ENCODE measurements at regions not wholly inside any gene's neighbourhood (a gene's known extent, or its start where the extent isn't known, plus 50 kb on each side); places are given as distances from the start of the nearest gene placed in this dataset.
"Not testable (repeated sequence)": the region's sequence is repeated elsewhere in the genome, so short reads cannot be mapped to it uniquely, and the experiment has no call there.

DNA sequence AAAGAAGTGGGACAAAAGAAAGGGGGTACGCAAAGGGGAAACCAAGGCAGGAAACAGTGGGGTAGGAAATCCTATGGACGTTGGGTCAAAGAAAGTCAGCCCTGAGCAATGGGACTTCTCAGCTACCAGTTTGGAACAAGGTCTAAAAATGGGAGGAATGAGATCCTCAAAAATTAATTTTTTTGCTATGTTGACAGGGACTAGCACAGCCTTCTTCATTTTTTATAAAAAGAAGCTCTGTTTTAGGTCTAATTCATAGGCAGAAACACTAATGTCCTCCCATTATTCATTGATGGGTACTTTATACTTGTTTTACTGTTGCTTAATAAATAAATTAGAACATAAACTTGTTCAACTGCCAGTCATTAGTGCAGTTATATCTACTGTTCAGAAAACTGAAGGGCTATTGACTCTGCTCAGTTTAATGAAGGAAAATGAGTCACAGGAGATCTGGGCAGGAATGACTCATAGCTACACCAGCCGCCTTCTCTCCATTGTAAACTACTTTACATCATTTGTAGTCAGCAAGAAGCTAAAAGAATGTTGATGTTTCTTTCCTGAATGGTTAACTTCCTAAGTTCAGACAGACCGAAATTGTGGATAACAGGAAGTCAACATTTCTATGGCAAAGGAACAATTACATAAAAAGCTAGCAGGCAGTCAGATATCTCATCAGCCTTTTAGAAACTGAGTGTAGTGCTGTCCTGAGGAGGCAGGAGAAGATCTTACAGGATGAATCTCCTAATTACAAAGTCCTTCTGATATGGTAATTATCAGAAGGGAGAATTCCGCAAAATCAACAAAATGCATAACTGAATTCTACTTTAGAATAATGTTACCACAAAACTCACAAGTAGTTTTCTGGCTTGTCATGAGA is 356.4 kb upstream of the PKN2 start:
- DNase-seq (no peak), ATAC-seq (peak; percentile 66)
- intact Hi-C loops (cut with DNase I, micrococcal nuclease) = no loop called here

DNA sequence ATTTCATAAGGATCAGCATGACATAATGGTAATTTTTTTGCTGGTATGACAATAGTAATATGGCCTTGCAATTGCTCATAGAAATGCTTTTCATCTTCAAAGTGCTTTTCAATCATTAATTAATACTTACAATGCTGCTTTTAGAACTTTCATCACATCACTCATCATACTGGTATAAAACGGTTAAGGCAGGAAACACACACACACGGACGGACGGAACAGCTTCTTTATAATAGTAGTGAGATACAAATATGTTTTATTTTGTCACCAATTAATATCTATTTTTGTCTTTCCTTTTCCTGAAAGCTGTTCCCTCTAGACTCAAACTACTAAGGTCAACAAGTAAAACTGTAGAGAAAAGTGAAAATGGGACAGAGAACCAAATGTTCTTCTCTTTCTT is 353.9 kb upstream of the PKN2 start:
- intact Hi-C loops (cut with DNase I, micrococcal nuclease) = no loop called here
- no peak for ATAC-seq
- DNase-seq = no peak

DNA sequence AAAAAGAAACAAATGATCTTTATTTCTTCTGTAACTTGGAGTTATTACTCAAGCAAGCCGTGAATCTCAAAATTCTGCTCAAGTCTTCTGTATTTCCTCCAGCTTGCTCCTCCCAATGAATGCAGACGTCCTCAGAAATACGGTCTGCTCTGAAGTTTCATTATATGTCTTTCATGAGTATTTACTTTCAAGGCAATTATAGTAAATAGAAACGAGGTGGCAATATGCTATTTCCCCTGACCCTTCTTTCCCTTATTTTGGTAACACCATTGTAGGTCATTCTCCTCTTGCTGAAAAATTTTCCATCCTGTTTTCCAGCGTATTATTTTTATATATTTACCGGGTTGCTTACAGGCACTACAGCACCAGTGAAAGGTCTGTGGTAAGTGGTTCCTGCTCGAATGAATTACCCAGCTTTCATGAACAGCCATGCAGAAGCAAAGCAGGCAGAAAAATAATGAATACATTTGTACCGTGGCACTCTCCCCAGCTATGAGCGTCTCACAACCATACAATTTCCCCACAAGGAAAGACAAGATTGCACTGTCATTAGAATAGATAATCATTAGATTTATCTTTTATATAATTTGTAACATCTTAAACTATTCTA is 350.9 kb upstream of the PKN2 start:
- DNase-seq (no peak), ATAC-seq (no peak)

DNA sequence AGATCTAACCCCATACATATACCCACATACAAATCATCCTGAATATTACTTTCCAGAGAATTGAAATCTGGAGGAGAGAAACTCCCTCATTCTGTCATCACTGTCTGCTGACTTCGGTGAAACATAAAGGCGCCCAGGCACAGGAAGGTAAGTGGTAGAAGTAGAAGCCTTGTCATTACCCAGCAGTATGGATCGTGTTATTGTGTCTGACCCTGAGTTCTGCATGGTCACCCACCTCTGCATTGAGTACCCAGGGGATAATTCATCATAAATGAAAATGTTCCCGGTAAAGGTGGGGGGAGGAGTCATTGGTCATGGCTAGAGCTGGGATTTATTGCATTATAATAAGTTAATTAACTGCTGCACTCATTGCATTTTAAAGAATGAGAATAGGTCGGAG is 342.6 kb upstream of the PKN2 start:
- no peak for ATAC-seq
- intact Hi-C loops (cut with DNase I, micrococcal nuclease) = no loop called here
- DNase-seq = no peak

More for the DNA sequence above, 350.9 kb upstream of the PKN2 start:
- intact Hi-C loops (cut with DNase I, micrococcal nuclease) = no loop called here

DNA sequence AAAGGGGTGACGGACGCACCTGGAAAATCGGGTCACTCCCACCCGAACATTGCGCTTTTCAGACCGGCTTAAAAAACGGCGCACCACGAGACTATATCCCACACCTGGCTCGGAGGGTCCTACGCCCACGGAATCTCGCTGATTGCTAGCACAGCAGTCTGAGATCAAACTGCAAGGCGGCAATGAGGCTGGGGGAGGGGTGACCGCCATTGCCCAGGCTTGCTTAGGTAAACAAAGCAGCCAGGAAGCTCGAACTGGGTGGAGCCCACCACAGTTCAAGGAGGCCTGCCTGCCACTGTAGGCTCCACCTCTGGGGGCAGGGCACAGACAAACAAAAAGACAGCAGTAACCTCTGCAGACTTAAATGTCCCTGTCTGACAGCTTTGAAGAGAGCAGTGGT is 342.0 kb upstream of the PKN2 start:
- intact Hi-C loops (cut with DNase I, micrococcal nuclease); ATAC-seq; DNase-seq: not testable (repeated sequence)

DNA sequence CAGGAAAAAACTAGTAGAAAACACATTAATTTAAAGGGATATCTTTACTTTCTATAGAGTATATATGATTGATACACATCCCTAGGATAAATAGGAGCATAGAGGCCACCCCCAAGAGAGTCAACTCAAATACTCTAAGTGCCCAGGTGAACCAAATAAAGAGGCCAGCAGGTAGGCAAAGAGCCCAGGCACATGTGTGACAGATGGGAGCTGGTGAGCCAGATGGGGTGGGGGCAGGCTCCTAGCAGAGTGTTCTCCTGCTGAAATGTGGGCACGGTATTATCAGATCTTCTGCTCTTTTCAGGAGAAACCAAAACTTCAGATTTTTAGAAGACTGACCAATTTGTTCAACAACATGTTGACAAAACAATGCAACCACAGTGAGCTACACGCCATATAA is 333.4 kb upstream of the PKN2 start:
- ATAC-seq = no peak
- DNase-seq = no peak
- intact Hi-C loops (cut with DNase I, micrococcal nuclease) = no loop called here

DNA sequence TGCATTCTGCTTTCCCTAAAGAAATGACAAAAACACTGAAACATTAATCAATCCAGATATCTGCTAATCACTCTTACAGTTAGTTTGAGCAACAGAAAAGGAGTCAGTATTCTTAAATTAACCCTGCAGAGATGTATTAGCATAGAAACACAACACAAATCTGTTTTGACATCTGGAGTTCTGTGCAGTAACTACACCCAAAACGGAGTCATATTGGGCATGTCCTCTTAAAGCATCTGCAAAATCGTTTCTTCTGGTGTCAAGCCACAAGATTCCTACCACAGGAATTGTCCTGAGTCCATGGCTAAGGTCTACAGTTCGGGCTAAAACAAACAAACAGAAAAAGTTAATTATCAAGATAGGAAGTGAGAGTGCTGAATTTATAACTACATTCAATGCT is 332.1 kb upstream of the PKN2 start:
- DNase-seq (no peak), ATAC-seq (no peak)
- intact Hi-C loops (cut with DNase I, micrococcal nuclease) = no loop called here

DNA sequence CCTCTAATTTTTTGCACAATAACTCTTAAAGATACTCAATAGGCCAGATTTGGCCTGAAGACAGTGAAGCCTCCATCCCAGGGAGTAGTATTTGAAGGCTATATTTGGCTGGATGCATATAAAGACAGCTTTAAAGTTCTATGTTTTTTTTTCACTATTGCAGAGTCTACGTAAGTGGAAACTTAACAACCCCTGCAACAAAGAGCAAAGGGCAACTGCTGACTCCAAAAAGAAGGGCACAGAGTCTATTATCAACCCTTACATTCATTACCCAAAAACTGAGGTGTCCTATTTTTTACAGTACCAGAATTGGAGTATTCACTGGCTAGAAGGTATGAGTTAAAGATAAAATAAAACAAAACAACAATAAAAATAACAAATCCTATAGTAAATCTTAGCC is 329.8 kb upstream of the PKN2 start:
- no peak for DNase-seq
- no peak for ATAC-seq
- intact Hi-C loops (cut with DNase I, micrococcal nuclease) = no loop called here

DNA sequence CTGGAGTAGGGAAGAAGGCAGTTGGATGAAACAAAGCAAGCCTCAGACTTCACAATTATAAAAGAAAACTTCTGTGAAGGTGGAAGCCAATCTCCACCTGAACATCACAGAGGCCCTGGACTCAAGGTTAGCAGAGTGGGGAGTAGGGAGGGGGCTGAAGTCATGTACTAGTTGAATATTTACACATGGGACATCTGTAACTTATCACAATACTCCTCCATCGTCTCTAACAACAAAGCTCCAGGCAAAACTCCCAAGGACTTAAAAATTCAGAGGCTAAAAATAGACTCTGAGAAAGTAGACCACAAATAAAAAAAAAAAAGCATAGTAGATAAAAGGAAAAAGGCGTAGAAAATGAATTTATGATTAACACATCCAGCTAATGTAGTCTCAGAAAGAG is 326.3 kb upstream of the PKN2 start:
- ATAC-seq (no peak), DNase-seq (no peak)
- intact Hi-C loops (cut with DNase I, micrococcal nuclease) = no loop called here

DNA sequence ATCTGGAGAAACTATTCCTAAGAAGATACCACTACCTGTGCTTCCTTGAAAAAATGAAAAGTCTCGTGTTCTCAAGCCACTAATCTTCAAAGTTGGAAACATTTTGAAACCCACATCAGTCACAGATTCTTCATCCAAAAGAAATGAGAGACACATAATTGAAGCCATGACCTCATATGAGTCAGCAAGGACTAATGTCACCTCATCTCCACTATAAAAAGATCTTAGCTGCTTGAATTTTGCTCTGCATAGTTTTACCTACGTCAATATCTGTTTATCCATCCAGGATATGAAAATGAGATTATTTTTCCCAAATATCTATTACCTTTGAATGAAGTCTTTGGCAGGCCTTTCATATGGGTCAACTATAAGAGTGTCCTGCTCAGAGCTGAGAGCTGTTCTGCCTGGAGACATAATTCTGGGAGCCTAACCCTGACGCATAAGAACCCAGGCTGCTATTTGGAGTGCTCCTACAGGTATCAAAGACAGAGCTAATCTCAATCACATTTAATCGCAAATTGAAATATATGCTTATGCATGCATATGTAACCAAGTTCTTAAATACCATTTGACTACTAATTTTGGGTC is 312.5 kb upstream of the PKN2 start:
- ATAC-seq (no peak), DNase-seq (no peak)
- intact Hi-C loops (cut with DNase I, micrococcal nuclease) = no loop called here

DNA sequence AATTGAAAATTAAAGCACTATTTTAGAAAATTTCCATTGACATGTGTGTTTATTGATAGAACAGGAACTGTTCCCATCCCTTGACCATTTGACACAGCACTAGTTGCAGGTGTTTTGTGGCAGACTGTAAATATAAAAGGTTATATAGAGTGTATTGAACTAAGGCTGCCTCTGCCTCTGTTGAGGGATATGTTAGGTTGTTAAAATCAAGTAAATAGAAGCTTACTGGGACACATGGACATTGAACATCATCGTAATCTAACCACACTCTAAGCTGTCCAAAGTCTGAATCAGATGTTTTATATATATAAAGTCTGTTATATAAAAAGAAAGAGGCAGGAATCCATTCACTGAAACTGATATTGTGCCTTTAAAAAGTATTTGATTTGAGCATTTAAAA is 308.1 kb upstream of the PKN2 start:
- ATAC-seq = peak; percentile 64
- intact Hi-C loops (cut with DNase I, micrococcal nuclease) = no loop called here
- DNase-seq = no peak

DNA sequence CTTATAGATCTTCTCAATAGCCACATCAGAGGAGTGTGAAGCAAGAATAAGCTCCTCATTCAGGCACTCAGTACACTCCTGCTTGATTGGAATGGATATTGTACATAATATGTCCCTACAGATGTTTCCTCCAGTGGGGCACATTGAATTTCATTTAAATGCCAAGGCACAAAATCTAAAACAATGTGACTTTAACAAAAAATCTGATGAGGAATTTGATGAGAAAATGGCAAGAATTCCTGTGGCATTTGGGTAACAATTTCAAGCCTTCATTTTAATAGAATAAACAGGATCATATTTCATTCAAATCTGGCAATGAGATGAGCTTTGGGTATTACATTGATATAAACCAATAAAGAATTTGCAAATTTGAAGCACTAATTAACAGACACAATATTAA is 307.7 kb upstream of the PKN2 start:
- no peak for ATAC-seq
- DNase-seq = no peak
- intact Hi-C loops (cut with DNase I, micrococcal nuclease) = no loop called here

DNA sequence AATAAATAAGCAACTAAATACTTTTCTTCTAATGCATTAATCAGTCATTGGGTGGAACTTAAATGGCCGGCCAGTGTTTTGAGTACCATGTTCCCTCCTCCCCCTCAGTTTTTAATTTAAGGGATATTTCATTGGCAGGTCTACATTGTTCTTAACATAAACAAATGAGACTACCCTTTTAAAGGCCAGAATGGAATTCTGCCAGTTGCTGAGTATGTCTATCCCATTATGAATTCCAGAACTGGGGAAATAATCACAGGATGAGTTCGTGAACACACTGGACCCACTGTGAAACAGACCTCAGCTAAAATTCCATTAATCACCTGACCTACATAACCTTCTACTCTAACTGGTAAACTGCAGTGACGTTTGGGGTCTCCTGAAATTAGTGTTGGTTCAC is 305.5 kb upstream of the PKN2 start:
- ATAC-seq (no peak), DNase-seq (no peak)
- intact Hi-C loops (cut with DNase I, micrococcal nuclease) = no loop called here

DNA sequence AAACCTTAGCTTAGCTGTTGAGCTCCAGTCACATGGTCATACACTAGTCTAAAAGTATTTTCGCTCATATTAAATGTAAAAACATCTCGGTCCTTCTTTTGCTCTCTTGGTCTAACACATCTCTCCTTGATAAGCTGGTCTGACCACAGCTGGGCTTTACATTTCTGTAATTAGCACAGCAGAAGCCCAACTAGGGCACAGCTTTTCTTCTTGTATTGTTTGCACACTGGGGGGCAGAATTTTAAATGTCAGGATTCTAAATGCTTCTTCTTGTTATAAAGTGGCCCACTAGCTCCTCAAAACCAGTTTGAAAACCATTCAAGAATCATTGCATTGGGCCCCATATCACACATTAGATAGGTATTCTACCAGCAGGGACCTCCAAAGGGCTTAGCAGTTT is 289.1 kb upstream of the PKN2 start:
- no peak for DNase-seq

DNA sequence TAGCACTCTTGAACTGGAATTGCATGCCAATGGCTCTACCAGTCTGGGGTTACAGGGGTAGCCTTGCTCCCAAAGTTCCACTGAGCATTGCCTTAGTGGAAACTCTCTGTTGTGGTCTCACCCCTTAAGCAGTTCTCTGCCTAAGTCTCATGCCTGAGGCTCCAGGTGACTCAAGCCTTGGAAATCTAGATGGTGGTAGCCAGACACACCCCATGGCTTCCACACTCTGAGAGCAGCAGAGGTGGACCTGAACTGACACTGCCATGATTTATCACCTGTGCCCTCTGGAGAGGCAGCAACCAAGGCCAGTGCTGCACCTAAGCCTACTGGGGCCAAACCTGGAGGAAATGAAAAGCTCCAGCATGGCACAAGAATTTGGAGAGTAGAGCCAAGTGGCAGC is 285.7 kb upstream of the PKN2 start:
- DNase-seq (no peak), ATAC-seq (no peak)
- intact Hi-C loops (cut with DNase I, micrococcal nuclease) = no loop called here

More for the DNA sequence above, 289.1 kb upstream of the PKN2 start:
- intact Hi-C loops (cut with DNase I, micrococcal nuclease) = no loop called here
- no peak for ATAC-seq

DNA sequence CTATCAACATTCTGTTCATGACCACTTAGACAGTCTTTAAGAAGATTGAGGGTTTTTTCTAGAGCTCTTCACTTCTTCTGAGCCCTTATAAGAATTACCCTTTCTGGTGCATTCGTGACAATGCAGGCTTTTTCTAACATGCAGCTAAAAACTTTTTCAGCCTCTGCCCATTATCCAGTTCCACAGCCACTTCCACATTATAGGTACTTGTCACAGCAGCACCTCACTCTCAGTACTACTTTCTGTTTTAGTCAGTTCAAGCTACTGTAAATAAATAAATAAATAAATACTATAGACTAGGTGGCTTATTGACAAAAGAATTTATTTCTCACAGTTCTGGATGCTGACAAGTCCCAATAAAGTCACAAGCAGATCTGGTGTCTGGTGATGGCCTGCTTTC is 284.4 kb upstream of the PKN2 start:
- ATAC-seq (no peak), DNase-seq (no peak)
- intact Hi-C loops (cut with DNase I, micrococcal nuclease) = no loop called here

DNA sequence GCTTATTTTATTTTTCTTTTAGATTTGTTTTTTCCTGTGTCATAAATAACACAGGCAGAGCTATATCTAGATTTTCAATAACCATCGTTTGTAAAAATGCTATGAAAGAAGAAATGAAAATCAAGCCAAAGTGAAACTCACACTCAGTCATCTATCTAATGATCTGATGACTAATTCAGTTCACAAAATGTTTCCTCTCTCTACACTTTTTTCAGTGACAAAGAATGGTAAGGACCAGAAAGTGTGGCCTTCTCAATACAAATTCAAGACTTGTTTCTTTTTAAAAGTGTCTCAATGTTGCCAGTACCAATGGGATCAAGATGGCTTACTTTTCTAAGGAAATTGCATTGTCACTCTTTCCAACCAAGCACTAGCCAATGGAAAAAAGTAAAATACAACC is 282.8 kb upstream of the PKN2 start:
- DNase-seq (no peak), ATAC-seq (no peak)
- intact Hi-C loops (cut with DNase I, micrococcal nuclease) = no loop called here

DNA sequence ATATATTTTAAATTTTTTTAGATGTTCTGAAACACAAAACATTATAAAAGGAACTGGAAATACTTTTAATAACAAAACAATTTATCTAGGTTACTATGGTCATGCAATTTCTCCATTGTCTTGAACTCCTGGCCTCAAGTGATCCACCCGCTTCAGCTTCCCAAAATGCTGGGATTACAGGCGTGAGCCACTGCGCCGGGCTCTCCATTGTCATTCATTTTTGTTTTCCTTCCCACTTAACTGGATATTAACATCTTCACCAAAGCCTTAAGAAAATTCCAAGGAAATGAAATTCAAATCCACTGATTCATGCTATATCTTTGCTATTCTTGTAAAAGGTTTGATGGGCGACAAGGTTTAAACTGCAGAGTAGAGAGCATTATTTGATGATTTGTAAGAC is 279.5 kb upstream of the PKN2 start:
- intact Hi-C loops (cut with DNase I, micrococcal nuclease) = no loop called here
- ATAC-seq (no peak), DNase-seq (no peak)

DNA sequence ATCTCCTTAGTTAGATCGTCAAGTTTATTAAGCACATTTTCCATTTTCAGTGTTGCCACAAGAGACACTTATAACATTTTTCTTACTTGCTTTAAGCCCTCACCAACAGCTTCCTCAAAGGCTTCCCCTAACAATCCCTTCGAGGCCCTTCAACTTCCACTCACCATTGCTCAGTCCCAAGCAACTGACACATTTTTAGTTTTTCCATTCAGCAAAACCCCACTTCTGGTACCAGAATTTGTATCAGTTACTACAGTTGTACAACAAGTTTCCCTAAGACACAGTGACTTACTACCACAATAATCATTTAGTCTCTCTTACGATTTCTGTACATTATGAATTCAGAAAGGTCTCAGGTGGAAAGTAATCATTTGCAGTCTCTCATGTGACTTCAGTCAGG is 276.8 kb upstream of the PKN2 start:
- intact Hi-C loops (cut with DNase I, micrococcal nuclease) = no loop called here
- ATAC-seq = no peak
- DNase-seq = no peak

DNA sequence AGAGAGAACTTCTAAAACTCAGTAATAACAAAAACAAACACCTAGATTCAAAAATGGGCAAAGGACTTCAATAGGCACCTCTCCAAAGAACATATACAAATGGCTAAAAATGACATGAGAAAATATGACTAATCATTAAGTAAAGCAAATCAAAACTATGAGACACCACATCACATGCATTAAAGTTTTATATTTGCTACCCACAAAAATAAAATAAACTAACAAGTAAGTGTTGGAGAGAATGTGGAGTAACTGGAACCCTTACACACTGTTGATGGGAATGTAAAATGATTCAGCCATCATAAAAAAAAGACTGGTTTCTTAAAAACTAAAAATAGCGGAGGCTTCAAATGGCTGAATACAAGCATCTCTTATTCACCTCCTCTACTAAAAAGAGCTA is 262.1 kb upstream of the PKN2 start:
- ATAC-seq (no peak), DNase-seq (no peak)
- intact Hi-C loops (cut with DNase I, micrococcal nuclease) = no loop called here

DNA sequence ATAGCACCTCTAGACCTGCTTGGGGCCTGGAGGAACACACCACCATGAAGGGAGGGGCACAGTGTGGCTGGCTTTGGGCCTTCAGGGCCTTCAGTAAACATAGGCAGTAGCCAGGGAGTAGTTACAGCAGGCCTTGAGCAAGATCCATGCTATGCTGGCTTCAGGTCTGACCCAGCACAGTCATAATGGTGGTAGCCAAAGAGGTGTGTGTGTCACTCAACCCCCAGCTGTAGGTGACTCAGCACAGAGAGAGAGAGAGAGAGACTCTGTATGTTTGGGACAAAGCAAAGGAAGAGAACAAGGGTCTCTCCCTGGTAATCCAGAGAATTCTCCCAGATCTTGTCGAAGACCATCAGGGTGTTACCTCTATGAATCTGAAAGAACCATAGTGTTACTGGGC is 250.5 kb upstream of the PKN2 start:
- ATAC-seq (no peak), DNase-seq (no peak)
- intact Hi-C loops (cut with DNase I, micrococcal nuclease) = no loop called here
